ENCODE measurements at regions not wholly inside any gene's neighbourhood (a gene's known extent, or its start where the extent isn't known, plus 50 kb on each side); places are given as distances from the start of the nearest gene placed in this dataset.

DNA sequence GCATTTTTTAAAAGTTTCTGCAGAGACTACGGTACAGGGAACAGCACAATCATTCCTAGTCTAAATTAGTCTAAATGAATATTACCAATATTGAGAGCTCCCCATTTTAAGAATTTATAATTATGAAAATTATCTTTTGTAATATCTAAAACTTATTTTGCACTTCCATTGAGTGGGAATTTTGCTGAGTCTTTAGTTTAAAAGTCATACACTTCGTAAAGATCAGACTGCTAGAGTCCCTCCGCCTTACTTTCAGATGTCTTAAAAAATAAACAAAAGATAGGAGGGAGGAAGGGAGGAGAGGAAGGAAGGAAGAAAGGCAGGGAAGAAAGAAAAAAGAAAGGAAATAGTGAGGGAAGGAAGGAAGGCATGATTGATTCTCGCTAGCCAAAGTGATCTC, 278.2 kb upstream of the PRDM1 start:
- no peak for FAIRE-seq
- no TSS peak for BruUV-seq (replicated peaks)
- H3K79me2 ChIP-seq (ENCODE audit: insufficient read depth, low read length), result no peaks in the 10 kb centered on the region
- H3K4me1 ChIP-seq (ENCODE audit: insufficient read depth, low read length), result no peaks in the 10 kb centered on the region
- CTCF ChIA-PET (ENCODE audit: low intra/inter-chr PET ratio, low total read pairs), result no interaction called here
- intact Hi-C loops (cut with micrococcal nuclease; ENCODE audit: unreplicated experiment) (no loop called here), in situ Hi-C loops (cut with HindIII; ENCODE audit: extremely low pct_ligation_motif_present, low pct_unique_long_range_greater_than_20kb) (no loop called here)
- no peak for ATAC-seq
- DNase-seq (ENCODE audit: low spot score), result no peak
- H3K27me3 ChIP-seq (ENCODE audit: control insufficient read depth in 1 of 2, insufficient read depth in 2 of 2, low read length in 2 of 2), result no peaks in the 10 kb centered on the region
- 68% methylated on average over 4 of the region's 4 CpGs for WGBS (ENCODE audit: low lambda C conversion rate)
- H3K9me3 ChIP-seq (ENCODE audit: low read length), result no peaks in the 10 kb centered on the region
- H3K27ac ChIP-seq (ENCODE audit: extremely low read length, insufficient read depth, low read length), result no peak overlapping the region
- H3K4me3 ChIP-seq (replicated peaks in 1 of 3; ENCODE audit: insufficient read depth in 1 of 3, low read depth in 2 of 3, low read length in 3 of 3), result no peak overlapping the region
- no peak overlapping the region for H3K4me2 ChIP-seq (ENCODE audit: low read depth, low read length)
- POLR2A ChIA-PET, result no interaction called here
- no peaks in the 10 kb centered on the region for H3K36me3 ChIP-seq (replicated peaks in 1 of 2; ENCODE audit: control insufficient read depth in 1 of 2, insufficient read depth in 2 of 2, low read length in 2 of 2)
- H2AFZ ChIP-seq (ENCODE audit: low read length), result no peak overlapping the region
- H4K20me1 ChIP-seq (ENCODE audit: insufficient read depth, low read length), result no peaks in the 10 kb centered on the region
- TF ChIP-seq SNRNP70 (IDR thresholded peaks at IDR 0.05; ENCODE audit: low read depth, low read length), result no peak
- TF ChIP-seq SOX13 (IDR thresholded peaks at IDR 0.05), result no peak
- TF ChIP-seq SOX13 (CRISPR knock-in tag; conservative IDR thresholded peaks at IDR 0.05 in 1 of 2, IDR thresholded peaks at IDR 0.05 in 1 of 2), result no peak
- TF ChIP-seq MAFK (conservative IDR thresholded peaks at IDR 0.05 in 1 of 2, IDR thresholded peaks at IDR 0.05 in 1 of 2; ENCODE audit: low read length in 2 of 2), result peak in 1 of 2 experiments; percentile 7; a peak in 1 of 4 replicates
- TF ChIP-seq ARID2 (CRISPR knock-in tag; IDR thresholded peaks at IDR 0.05; ENCODE audit: borderline replicate concordance), result no peak
- no peak for TF ChIP-seq SP1 (IDR thresholded peaks at IDR 0.05)
- TF ChIP-seq SP1 (CRISPR knock-in tag; IDR thresholded peaks at IDR 0.05), result no peak
- TF ChIP-seq, protein P1, sequence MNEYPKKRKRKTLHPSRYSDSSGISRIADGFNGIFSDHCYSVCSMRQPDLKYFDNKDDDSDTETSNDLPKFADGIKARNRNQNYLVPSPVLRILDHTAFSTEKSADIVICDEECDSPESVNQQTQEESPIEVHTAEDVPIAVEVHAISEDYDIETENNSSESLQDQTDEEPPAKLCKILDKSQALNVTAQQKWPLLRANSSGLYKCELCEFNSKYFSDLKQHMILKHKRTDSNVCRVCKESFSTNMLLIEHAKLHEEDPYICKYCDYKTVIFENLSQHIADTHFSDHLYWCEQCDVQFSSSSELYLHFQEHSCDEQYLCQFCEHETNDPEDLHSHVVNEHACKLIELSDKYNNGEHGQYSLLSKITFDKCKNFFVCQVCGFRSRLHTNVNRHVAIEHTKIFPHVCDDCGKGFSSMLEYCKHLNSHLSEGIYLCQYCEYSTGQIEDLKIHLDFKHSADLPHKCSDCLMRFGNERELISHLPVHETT (CRISPR knock-in tag; conservative IDR thresholded peaks at IDR 0.05), result no peak
- no peak for TF ChIP-seq TP53 (CRISPR knock-in tag; conservative IDR thresholded peaks at IDR 0.05)
- H3K9ac ChIP-seq (ENCODE audit: insufficient read depth, low read depth, low read length), result no peak overlapping the region

DNA sequence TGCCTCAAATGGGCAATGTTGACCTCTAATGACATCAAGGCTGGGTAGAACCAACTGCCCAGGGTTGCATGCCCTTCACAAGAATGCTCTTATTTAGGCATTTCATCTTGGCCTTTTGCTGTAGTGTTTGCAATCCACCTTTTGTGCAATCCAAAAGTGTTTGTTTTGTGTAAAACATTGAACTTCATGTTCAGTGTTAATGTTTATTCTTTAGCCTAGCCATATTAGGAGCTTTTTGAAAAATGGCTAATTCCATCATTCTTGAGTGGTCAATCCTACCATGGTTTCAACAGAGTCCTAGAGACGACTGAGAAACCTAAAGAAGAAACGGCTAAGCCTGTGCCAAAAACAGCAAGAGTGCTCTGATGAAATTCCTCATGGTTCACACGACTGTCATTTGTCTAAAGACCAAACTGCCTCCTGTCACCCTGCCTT, 279.6 kb upstream of the PRDM1 start:
- DNase-seq (ENCODE audit: low spot score) (no peak), ATAC-seq (no peak), FAIRE-seq (no peak)
- Histone ChIP-seq H3K36me3 (replicated peaks in 1 of 2; ENCODE audit: control insufficient read depth in 1 of 2, insufficient read depth in 2 of 2, low read length in 2 of 2) (no peaks in the 10 kb centered on the region), H4K20me1 (ENCODE audit: insufficient read depth, low read length) (no peaks in the 10 kb centered on the region), H3K9ac (ENCODE audit: insufficient read depth, low read depth, low read length) (no peak overlapping the region), H3K27ac (ENCODE audit: extremely low read length, insufficient read depth, low read length) (no peak overlapping the region), H3K4me3 (replicated peaks in 1 of 3; ENCODE audit: insufficient read depth in 1 of 3, low read depth in 2 of 3, low read length in 3 of 3) (no peak overlapping the region), H3K79me2 (ENCODE audit: insufficient read depth, low read length) (no peaks in the 10 kb centered on the region), H2AFZ (ENCODE audit: low read length) (no peak overlapping the region), H3K27me3 (ENCODE audit: control insufficient read depth in 1 of 2, insufficient read depth in 2 of 2, low read length in 2 of 2) (no peaks in the 10 kb centered on the region), H3K4me1 (ENCODE audit: insufficient read depth, low read length) (no peaks in the 10 kb centered on the region), H3K4me2 (ENCODE audit: low read depth, low read length) (no peak overlapping the region), H3K9me3 (ENCODE audit: low read length) (no peaks in the 10 kb centered on the region)
- 6% methylated on average over 3 of the region's 3 CpGs for WGBS (ENCODE audit: low lambda C conversion rate)
- POLR2A ChIA-PET, result no interaction called here
- BruUV-seq (replicated peaks), result no TSS peak
- intact Hi-C loops (cut with micrococcal nuclease; ENCODE audit: unreplicated experiment) (no loop called here), in situ Hi-C loops (cut with HindIII; ENCODE audit: extremely low pct_ligation_motif_present, low pct_unique_long_range_greater_than_20kb) (no loop called here)
- CTCF ChIA-PET (ENCODE audit: low intra/inter-chr PET ratio, low total read pairs), result no interaction called here
- TF ChIP-seq TAF1 (CRISPR knock-in tag; IDR thresholded peaks at IDR 0.05), result no peak
- TF ChIP-seq ZNF496 (CRISPR knock-in tag; IDR thresholded peaks at IDR 0.05; ENCODE audit: insufficient replicate concordance), result no peak
- no peak for TF ChIP-seq CSRNP1 (CRISPR knock-in tag; IDR thresholded peaks at IDR 0.05)
- no peak for TF ChIP-seq ZNF431 (CRISPR knock-in tag; IDR thresholded peaks at IDR 0.05; ENCODE audit: borderline replicate concordance, low read depth)
- TF ChIP-seq KDM3A (CRISPR knock-in tag; IDR thresholded peaks at IDR 0.05; ENCODE audit: low read depth), result no peak
- TF ChIP-seq MXD1 (CRISPR knock-in tag; IDR thresholded peaks at IDR 0.05), result no peak
- TF ChIP-seq ASH2L (IDR thresholded peaks at IDR 0.05; ENCODE audit: insufficient read length, low read depth, low read length), result no peak
- TF ChIP-seq KMT2B (CRISPR knock-in tag; IDR thresholded peaks at IDR 0.05), result no peak
- no peak for TF ChIP-seq ZNF777 (CRISPR knock-in tag; IDR thresholded peaks at IDR 0.05)
- TF ChIP-seq XRCC5 (optimal IDR thresholded peaks at IDR 0.05; ENCODE audit: low read length), result no peak
